ENCODE measurements at regions not wholly inside any gene's neighbourhood (a gene's known extent, or its start where the extent isn't known, plus 50 kb on each side); places are given as distances from the start of the nearest gene placed in this dataset.

DNA sequence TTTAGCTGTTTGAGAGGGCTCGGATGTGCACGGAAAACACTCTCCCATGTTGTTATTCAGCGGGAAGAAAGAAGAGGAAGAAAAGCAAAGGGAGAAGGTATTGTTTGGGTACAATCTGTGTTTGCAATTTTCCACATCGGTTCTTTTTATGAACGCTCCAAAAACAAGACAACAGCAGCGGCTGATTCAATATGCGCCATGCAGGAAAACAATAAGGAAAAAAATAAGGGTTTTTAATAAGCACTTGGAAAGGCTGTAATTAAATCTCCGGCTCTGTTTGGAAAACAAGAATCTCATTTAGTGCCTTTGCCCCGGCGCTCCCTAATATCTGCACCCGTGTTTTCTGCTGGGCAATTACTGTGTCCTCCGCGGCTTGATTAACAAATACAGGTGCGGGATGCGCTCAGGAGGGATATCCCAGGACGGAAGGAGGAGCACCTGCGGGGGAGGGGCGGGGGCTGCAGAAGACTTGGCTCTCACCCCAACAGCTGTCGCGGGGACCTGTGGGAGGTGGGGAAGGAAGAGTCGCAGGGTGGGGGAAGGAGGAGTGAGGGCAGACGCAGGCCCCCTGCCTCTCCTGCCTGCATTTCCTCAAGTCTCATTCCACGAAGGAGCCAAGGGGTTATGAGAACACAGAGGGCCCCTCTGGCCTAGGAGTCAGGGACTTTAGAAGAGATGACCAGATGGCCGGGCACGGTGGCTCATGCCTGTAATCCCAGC is 181.5 kb upstream of the PODXL start:
- TF ChIP-seq, protein P1, sequence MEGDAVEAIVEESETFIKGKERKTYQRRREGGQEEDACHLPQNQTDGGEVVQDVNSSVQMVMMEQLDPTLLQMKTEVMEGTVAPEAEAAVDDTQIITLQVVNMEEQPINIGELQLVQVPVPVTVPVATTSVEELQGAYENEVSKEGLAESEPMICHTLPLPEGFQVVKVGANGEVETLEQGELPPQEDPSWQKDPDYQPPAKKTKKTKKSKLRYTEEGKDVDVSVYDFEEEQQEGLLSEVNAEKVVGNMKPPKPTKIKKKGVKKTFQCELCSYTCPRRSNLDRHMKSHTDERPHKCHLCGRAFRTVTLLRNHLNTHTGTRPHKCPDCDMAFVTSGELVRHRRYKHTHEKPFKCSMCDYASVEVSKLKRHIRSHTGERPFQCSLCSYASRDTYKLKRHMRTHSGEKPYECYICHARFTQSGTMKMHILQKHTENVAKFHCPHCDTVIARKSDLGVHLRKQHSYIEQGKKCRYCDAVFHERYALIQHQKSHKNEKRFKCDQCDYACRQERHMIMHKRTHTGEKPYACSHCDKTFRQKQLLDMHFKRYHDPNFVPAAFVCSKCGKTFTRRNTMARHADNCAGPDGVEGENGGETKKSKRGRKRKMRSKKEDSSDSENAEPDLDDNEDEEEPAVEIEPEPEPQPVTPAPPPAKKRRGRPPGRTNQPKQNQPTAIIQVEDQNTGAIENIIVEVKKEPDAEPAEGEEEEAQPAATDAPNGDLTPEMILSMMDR (IDR thresholded peaks at IDR 0.05; ENCODE audit: low read depth, low read length) = no peak
- no peak for DNase-seq (ENCODE audit: low read depth in 2 of 2)

DNA sequence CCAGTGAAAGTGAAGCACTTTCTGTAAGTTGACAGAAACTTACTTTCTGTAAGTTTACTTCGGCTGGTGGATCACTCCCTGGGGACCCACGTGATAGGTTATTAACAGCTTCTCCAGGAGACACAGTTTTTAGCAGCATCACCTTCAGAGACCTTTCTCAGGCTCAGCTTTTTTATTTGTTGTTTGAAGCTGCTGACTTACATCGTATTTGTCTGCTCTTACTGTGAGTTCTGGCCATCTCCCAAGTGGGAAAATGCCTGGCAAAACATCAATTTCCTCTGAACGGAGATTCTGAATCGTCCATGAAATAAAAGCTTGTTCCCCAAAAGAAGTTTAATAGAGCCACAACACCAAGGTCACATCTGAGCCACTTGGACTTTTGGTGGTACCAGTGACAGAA is 178.7 kb upstream of the PODXL start:
- H3K4me3 ChIP-seq (replicated peaks in 1 of 2; ENCODE audit: low read depth in 2 of 2, low read length in 2 of 2) = no peak overlapping the region
- TF ChIP-seq, protein P1 (IDR thresholded peaks at IDR 0.05; ENCODE audit: low read depth, low read length) = no peak
- peak in 1 of 2 donors; percentile 4 for DNase-seq (ENCODE audit: low read depth in 2 of 2)

More for the DNA sequence above, 181.5 kb upstream of the PODXL start:
- H3K4me3 ChIP-seq (replicated peaks in 1 of 2; ENCODE audit: low read depth in 2 of 2, low read length in 2 of 2) = no peak overlapping the region

DNA sequence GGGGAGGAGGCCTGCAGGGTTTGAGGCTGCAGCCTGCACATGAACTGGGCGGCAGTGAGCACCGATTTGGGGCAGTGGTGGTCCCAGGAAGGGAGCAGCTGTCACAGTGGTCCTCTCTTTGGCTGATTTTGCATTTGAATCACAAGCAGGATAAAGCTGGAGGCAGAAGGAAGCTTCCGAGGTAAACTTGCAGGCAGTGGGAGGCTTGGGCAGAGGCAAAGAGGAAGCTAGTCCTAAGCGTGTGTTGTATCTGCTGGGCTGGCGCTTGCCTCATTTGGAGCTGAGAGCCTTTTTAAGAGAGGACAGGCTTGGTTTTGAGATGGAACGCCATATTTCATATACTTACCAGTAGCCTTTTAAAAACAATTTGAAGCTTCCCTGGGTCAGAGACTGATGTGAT is 177.2 kb upstream of the PODXL start:
- TF ChIP-seq, protein P1 (IDR thresholded peaks at IDR 0.05; ENCODE audit: low read depth, low read length) = no peak
- no peak overlapping the region for H3K4me3 ChIP-seq (replicated peaks in 1 of 2; ENCODE audit: low read depth in 2 of 2, low read length in 2 of 2)
- no peak for DNase-seq (ENCODE audit: low read depth in 2 of 2)

DNA sequence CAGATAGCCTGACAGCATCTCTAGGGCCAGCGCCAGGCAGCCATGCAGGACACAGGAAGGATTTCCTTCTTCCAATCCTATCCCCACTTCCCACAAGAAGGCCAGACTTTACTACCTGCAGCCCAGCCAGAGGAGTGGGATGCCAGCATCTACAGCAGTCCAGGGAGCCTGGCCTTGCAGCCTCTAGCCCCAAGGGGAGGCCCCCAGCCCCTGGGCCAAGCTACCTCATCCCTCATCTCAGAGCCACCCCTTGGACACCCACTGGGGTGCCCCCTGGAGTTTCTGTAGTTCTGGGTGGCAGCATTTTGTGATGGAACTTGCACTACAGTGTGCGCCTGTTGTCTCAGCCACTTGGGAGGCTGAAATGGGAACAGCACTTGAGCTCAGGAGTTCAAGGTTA is 170.8 kb upstream of the PODXL start:
- no peak for DNase-seq (ENCODE audit: low read depth in 2 of 2)
- H3K4me3 ChIP-seq (replicated peaks in 1 of 2; ENCODE audit: low read depth in 2 of 2, low read length in 2 of 2) = no peak overlapping the region
- TF ChIP-seq, protein P1 (IDR thresholded peaks at IDR 0.05; ENCODE audit: low read depth, low read length) = no peak

DNA sequence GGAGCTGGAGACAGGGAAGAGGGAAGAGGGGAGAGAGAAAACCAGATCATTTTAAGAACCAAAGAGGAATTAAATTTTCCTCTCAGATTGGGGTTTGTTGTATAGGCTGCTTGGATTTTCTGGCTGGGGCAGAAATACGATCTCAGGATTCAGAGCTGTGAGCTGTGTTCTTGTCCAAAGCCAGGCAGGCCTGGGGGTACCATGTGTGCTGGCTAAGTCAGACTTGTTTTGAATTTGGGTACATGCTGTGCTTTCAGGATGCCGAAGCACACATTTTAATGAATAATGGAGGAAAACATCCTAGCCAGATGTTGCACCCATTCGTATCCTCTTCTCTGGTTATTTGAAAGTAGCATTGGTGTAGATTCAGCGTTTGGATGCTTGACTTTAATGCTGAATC is 170.3 kb upstream of the PODXL start:
- no peak for DNase-seq (ENCODE audit: low read depth in 2 of 2)
- no peak overlapping the region for H3K4me3 ChIP-seq (replicated peaks in 1 of 2; ENCODE audit: low read depth in 2 of 2, low read length in 2 of 2)
- TF ChIP-seq, protein P1 (IDR thresholded peaks at IDR 0.05; ENCODE audit: low read depth, low read length) = no peak

DNA sequence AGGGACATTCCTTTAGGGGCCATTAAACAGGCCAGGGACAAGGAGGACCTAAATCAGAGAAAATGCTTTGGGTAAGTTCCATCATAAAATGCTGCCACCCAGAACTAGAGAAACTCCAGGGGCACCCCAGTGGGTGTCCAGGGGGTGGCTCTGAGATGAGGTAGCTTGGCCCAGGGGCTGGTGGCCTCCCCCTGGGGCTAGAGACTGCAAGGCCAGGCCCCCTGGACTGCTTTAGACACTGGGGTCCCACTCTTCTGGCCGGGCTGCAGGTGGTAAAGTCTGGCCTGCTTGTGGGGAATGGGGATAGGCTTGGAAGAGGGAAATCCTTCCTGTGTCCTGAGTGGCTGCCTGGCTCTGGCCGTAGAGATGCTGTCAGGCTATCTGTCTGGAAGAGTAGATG is 169.6 kb upstream of the PODXL start:
- no peak overlapping the region for H3K4me3 ChIP-seq (replicated peaks in 1 of 2; ENCODE audit: low read depth in 2 of 2, low read length in 2 of 2)
- no peak for DNase-seq (ENCODE audit: low read depth in 2 of 2)
- TF ChIP-seq, protein P1 (IDR thresholded peaks at IDR 0.05; ENCODE audit: low read depth, low read length) = no peak

Measured in cardiac fibroblast (primary cell).